ENCODE measurements at regions not wholly inside any gene's neighbourhood (a gene's known extent, or its start where the extent isn't known, plus 50 kb on each side); places are given as distances from the start of the nearest gene placed in this dataset.
"Not testable (repeated sequence)": the region's sequence is repeated elsewhere in the genome, so short reads cannot be mapped to it uniquely, and the experiment has no call there.

DNA sequence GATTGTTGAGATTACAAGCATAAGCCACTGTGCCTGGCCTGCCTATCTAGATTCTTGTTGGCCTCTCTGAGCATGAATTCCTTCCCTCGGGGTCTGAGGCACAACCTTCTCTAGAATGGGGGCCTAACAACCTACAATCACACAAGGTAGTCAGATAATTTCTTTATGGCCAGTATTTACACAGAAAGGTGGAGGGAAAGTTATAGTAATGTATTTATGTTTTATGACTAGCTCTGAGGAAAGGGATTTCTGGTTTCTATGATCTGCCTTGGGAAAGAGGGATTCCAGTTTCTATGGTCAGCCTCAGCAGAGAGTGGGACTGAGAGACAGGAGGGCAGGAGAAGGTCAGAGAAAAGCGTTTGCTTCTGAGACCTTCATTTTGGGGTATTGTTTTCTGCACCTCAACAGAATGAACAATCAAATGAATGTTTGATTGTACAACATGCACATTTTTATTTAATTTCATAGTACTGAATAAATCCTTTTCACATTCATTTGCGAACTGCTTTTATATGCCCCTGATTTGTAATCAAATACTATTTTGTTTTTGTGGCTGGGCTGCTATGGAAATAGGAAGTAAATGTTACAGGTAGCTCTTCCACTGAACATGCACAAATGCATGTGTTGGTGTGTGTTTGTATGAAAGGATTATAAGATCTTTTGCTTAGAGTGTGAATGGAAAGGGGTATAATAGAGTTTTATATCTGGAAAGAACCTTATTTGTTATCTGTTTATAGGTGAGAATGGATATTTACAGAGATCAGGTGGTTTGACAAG lies 499.7 kb upstream of the RGS6 start:
- no peak for DNase-seq (ENCODE audit: low spot score)

DNA sequence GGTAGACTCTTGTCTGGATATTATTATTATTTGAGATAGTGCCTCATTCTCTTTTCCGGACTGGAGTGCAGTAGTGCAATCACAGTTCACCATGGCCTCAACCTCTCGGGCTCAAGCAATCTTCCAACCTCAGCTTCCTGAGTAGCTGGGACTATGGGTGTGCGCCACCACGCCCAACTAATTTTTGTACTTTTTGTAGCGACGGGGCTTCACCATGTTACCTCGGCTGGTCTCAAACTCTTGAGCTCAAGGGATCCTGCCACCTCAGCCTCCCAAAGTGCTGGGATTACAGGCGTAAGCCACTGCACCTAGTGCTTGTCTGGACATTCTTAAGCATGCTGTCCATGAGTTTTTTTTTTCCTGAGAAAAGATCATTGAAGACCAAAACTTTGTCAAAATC lies 498.9 kb upstream of the RGS6 start:
- no peak for DNase-seq (ENCODE audit: low spot score)

DNA sequence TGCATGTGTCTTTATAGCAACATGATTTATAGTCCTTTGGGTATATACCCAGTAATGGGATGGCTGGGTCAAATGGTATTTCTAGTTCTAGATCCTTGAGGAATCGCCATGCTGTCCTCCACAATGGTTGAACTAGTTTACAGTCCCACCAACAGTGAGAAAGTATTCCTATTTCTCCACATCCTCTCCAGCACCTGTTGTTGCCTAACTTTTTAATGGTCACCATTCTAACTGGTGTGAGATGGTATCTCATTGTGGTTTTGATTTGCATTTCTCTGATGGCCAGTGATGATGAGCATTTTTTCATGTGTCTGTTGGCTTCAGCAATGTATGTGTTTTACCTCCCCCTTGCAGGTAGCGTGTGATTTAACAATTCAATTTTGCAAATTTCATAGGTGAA lies 496.6 kb upstream of the RGS6 start:
- DNase-seq (ENCODE audit: low spot score), result not testable (repeated sequence)

DNA sequence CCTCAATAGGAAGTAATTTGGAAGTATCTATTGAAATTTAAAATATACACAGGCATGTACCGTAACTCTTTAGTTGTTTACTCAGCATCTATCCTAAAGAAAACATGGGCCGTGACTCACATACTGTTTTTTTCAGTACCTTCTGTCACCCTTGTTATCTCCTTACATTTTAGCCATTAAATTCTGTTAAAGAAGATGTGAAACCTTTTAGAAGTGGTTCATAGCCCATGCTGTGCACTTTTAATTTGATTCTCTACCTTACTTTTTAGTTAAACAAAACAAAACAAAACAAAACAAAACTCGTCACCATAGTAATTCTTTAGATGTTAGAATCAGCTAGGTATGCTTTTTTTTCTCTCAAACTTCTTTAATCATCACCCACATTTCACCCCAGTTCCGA lies 494.4 kb upstream of the RGS6 start:
- no peak for DNase-seq (ENCODE audit: low spot score)

DNA sequence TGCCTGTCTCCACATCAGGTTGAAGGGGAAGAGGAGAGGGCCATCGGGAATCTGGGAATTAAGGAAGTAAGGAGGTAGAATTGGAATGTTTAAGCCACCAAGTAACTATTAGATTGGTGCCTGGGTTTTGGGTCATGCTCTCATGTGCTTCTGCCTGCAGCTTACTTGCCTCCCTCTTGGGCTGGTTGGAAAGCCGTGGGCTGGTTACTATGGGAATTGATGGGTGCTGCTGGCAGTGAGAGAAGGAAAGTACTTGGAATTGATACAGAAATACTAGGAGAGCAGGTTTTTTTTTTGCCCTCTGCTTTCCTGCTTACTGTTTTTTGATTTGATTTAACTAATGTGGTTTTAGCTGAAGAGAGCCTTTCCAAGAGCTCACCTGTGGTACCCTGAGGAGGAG lies 493.5 kb upstream of the RGS6 start:
- DNase-seq (ENCODE audit: low spot score), result peak; percentile 37

DNA sequence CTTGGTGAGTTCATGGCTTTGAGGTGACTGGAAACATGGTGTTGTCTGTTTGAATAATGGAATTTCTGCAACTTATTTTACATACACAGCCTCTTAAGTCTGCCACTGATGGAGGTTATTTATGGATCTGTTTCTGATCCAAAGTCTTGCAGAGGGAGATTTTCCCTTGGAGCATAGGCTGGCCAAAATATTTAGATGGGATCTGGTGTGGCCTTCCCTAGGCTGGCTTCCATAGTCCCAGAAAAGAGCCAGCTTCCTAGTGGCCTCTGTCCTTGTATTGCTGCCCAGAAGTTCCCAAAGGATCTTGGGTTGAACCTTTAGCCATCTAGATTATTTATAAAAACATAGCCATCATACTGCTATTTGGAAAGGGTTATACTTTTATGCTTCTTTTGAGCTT lies 491.1 kb upstream of the RGS6 start:
- DNase-seq (ENCODE audit: low spot score), result no peak

DNA sequence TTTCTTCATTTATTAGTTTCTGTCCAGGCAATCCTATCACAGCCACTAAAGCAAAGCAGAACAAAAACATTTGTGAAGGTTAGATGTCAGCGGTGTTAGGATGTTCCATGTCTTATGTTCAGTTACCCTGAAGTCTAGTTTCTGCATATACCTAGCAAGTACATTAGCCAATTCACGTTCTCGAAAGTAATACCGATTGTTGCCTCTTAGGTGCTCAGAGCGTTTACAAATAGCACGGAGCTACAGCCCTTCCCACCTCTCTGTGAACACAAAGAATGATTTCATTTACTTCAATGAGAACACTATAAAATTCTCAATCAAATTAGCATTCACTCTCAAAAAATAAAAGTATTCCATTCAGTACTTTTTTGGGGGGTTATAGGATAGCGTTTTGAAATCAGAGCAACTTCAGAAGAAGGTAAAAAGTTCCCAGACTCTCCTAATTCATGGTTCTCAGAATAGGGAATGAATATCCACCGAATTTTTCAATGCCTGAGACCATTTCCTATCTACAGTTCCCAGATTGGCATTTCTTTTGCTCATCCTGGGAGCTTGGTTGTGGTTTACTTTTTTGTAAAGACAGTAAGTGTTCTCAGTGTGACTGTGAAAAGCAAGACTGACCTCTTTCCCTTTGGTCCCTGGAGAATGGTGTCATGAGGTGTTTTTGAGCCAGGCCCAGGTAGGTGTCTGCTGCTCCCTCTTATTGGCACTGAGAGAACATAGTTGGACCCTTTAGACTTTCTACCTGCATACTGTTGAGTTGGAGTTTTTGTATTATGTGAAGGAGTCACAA lies 488.0 kb upstream of the RGS6 start:
- no peak for DNase-seq (ENCODE audit: low spot score)

DNA sequence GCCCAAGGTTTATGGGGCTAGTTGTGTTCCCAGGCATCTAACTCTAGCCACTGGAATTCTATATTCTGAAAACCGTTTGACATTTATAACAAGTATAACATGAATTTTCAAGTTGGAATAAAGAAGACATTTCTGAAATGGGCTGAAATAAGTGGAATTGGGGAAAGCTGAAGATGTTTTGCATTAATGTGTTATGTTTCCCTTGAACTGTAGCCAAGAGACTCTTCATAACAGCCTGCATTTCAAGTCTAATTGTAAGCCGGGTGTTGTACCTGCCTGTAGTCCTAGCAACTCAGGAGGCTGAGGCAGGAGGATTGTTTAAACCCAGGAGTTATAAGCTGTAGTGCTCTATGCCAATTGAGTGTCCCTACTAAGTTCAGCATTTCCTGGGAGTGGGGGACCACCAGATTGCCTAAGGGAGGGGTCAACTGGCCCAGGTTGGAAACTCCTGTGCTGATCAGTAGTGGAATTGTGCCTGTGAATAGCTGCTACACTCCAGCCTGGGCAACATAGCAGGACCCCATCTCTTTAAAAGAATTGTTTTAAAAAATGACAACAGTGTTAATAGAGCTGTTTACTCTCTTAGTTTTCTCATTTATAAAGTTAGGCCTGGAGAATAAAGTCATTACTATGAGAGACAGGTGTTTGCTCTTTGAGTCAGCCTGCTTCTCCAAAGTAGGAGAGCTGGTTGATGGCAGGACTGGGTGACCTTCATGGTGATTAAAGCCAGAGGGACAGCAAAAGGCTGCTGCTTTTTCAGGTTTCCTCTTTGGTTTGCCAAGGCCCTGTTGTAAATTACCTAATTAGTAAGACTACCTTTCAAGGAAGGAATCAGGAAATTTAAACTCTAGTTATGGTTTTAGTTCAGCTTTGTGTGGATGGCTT lies 483.6 kb upstream of the RGS6 start:
- no peak for DNase-seq (ENCODE audit: low spot score)

DNA sequence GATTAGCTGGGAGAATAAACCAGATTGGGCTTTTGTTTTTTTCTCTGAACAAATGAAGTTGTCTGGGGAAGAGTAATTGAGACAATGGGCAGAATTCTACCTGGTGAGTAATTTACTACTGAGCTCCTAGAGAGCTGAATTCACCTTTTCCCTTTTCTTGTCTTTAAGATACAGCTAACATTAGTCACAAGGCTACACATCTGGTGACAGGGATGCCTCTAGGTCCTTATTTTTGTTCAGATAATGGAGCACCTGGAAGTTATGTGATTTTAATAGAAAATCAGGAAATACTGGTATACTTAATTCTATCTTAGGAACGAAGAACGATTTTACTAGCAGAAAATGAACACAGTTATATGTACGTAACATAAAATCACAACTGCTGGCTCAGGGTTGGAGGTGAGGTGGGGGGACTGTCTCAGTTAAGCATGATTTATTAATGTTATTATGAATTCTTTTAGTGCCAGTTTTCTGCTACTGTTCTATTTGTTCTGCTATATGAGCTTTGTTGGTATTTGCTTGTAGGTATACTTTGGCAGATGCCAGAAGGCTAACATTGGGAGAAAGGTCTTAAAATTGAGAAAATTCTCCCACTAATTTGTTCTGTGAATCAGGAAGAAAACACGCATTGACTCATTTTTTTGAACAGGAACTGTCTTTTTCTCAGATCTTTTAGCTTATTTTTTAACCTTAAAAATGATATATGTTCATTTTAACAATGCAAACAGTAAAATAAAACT lies 482.7 kb upstream of the RGS6 start:
- no peak for DNase-seq (ENCODE audit: low spot score)

DNA sequence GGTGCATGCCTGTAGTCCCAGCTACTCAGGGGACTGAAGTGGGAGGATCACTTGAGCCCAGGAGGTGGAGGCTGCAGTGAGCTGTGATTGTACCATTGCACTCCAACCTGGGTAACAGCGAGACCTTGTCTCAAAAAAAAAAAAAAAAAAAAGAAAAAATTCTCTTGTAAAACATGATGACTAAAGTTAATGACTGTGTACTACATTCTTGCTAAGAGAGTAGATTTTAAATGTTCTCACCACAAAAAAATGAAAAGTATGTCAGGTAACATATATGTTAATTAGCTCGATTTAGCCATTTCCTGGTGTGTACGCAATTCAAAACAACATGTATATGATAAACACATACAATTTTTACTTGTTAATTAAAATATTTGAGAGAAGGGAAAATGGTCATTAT lies 480.7 kb upstream of the RGS6 start:
- DNase-seq (ENCODE audit: low spot score), result no peak

DNA sequence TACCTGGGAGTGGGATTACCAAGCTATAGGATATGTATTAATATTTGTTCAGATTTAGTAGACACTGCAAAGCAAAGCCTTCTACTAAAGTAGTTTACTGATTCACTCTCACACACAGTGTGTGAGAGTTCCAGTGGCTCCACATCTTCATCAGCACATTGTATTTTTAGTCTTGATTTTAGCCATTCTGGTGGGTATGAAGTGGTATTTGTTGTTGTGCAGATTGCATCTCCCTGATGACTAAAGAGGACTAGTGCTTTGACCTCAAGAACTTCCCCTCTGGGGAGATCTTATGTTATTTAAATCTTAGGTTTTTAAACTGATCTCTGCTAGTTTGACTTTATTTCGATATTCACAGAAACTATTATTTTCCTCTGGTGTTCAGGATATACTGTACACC lies 479.7 kb upstream of the RGS6 start:
- no peak for DNase-seq (ENCODE audit: low spot score)

DNA sequence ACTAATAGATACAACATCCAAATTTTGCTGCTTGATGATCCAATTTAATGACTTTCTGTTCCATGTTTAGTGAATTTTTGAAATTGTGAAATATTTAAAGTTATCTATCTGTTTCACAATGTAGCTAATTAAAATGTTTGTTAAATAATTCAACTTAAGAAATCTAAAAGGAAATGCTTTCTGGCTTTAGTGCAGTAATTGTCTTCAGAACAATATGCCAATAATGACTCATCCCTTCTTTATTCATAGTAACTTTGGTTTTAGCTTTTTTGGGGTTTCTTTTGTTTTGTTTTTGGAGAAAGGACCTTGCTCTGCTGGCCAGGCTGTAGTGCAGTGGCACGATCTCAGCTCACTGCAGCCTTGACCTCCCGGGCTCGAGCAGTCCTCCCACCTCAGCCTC lies 479.2 kb upstream of the RGS6 start:
- peak; percentile 44 for DNase-seq (ENCODE audit: low spot score)

DNA sequence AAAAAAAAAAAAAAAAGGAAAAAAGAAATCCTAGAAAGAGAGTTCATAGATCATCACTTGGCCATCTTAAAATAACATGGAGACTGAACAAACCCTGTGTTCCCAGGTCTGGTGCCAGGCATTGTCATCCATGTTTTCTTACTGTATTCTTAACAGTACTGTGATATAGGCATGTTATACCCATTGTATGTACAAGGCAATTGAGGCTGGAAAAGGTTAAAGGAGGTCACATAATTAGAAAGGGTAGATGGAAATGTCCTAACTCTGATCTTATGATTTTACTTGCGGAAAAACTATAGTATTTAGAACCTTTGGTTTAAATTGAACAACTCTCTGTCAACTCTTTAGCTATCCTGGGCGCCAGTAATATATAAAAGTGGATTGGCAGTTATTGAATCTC lies 478.2 kb upstream of the RGS6 start:
- DNase-seq (ENCODE audit: low spot score), result no peak

DNA sequence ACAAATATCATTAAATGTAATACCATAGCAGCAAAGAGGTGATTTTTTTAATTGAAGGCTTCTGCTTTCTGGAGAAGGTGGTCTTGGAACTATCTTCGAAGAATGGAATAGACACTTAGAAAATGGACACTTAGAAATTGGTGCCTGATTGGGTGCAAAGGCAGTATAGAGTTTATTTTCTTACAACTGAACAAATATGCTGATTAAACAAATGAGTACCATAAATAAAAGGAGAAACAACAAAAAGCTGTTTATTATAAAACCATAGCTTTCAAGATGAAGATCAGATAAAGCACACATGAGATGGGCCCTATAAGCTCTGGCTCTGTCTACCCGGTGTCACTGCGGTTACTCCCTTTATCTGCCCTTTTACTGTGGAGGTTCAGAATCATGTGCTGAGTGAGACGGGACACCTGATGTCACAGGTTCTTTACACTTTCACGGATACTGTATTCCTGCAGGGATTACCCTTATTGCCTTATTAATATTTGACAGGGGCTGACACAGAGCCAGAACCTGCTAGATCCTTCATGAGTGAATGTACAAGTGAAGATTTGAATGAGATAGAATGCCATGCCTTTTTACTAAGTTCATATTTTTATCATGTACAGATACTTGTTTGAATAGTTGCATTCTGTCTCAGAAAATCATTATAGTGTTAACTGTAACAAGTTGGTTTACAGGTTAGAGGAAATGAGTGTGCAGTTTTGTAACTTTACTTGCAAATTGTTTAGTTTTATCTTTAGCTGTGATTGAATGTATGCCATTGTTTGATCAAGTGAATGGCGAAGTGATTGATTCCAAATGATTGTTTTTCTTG lies 477.5 kb upstream of the RGS6 start:
- DNase-seq (ENCODE audit: low spot score), result no peak

DNA sequence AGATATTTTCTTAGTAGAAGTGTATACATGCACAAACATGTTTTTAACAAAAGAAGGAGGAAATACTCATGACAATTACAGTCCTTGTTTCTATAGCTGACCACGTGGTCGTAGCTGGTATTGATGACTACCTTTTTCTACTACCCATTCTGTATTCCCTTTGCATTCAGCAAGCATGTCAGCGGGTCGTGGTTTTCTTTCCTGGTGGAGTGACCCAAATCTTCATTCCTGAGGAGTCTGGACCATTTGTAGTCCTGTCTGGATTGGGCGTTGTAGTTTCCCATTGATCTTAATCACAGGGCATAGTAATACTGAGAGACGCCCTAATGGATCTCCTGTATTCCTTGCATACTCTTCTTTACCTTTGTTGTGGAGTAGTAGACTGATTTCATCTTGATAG lies 472.1 kb upstream of the RGS6 start:
- DNase-seq (ENCODE audit: low spot score), result no peak

DNA sequence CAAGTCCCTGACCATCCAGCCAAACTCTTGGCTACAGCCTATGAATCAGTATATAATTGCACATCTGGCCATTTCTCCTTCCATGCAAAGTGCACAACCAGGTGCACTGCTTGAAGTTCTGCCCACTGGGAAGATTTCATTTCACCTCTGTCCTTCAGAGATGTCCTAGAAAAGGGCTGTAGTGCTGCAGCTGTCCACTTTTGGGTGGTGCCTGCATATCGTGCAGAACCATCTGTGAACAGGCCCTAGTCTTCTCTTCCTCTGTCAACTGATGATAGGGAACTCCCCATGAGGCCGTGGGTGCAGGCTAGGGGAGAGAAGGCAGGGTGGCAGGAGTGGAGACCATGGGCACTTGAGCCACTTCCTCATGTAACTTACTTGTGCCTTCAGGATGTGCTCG lies 470.6 kb upstream of the RGS6 start:
- DNase-seq (ENCODE audit: low spot score), result not testable (repeated sequence)

DNA sequence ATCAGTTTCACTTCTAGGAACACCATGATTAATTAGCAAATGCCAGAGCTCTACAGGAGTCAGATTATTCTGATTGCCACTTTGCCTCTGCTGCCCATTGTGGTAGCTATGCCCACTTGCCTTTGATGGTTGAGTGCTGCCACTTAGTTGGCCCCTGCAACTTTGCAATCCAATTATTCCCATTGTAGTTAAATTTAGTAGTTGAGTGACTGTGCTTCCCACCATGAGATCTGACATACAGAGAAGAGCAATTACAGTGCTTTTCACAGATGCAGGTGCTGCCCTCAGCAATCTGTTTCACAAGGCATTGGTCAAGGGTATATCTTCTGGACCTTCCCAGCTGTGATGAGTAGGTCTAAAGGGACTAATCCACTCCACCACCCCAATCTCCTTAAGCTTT lies 468.4 kb upstream of the RGS6 start:
- DNase-seq (ENCODE audit: low spot score), result no peak

DNA sequence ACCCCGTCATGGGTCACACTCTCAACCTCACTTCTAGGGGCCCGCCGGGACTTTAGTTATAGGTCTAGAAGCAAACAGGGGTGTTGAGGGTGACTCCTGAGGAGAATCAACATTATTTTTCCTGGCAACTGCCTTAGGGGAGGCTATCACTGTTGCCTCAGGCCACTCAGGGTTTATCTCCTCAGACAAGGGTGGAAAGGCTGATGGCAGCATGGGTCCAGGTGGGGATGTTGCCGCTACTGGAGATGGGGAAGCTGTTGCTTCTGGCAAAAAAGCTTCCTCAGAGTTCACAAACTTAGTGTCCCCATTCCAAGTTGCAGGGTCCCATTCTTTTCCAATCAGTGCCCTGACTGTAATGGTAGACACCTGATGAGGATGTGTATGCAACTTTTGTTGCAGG lies 467.4 kb upstream of the RGS6 start:
- DNase-seq (ENCODE audit: low spot score), result no peak

DNA sequence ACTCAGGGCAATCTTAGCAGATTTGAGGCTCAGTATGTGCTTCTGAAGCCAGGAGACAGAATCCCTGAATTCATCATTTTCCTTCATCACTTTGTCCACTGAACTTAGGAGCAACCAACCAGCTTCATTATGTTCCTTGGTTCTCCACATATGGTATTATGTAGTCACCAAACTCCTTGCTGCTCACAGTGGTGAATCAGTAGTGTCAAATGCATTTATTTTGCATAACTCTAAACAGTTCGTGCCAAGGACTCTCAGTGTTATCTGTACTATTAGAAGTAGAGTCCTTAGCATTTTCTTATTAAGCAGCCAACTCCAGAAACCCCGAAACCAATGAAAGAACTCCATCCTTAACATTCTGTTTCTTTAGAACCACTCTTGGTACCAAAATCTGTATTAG lies 466.9 kb upstream of the RGS6 start:
- no peak for DNase-seq (ENCODE audit: low spot score)

DNA sequence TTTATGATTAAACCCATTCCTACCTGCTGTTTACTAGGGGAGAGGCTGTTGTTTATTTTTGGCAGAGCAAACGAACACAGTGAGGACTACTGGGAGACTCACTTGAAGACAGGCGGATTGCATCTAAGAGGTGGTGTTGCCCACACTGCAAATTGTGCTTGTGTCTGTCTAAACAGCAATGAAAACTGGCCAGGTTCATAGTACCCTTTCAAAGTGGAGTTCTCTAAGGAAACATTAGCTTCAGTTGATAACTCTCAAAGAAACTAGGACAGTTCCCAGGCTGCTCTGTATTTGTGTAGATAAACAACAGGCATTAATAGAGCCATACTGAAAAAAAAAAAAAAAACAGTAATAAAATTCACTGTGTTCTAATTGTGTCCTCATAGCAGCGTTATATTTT lies 466.0 kb upstream of the RGS6 start:
- no peak for DNase-seq (ENCODE audit: low spot score)

DNA sequence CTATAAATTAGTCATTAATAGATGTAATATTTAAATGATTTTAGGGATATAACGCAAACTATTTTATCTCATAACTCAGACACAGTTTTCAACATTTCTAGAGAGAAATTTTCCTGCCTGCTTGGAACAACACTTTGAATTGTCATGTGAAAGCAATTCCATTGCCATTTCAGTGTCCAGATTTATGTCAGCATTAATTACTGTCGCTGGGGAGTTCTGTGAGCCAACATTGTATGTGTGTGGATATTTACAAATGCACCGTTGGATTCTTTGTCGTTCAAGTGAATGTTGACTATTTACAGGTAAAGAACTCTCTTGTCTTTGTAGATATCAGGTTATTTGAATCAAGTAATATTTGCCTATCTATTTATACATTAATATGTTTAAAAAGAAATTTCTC lies 465.3 kb upstream of the RGS6 start:
- DNase-seq (ENCODE audit: low spot score), result no peak

Measured in GM03348 (cell line).